ENCODE measurements at regions not wholly inside any gene's neighbourhood (a gene's known extent, or its start where the extent isn't known, plus 50 kb on each side); places are given as distances from the start of the nearest gene placed in this dataset.

- no peak for TF ChIP-seq POLR2A (IDR thresholded peaks at IDR 0.05)
- no peak for TF ChIP-seq CTCF (IDR thresholded peaks at IDR 0.05)
Observed at GRCh38 chr14:97070259-97070658, 273.1 kb downstream of the VRK1 start.
